Neutrophil (primary cell): ENCODE measurements at regions not wholly inside any gene's neighbourhood (a gene's known extent, or its start where the extent isn't known, plus 50 kb on each side); places are given as distances from the start of the nearest gene placed in this dataset.

ENCODE experiments used
- H3K27ac ChIP-seq: fragments of 200-600 bp; sonication (generic); 2 replicates; pipeline ENCODE4 v1.5.1; 2016; ENCODE audit warnings: mild to moderate bottlenecking, moderate library complexity
- H3K27me3 ChIP-seq: fragments of 200-600 bp; sonication (generic); 2 replicates; pipeline ENCODE4 v1.6.0; 2016; ENCODE audit warnings: mild to moderate bottlenecking
- H3K36me3 ChIP-seq: fragments of 200-600 bp; sonication (generic); 2 replicates; pipeline ENCODE4 v1.5.1; 2017
- H3K4me1 ChIP-seq, 2 experiments: fragments of 200-600 bp in 1 of 2; sonication (generic) in 1 of 2; 1 replicate in 1 of 2; 2 replicates in 1 of 2; pipeline versions ENCODE4 v1.5.1 to v1.6.1; 2013 to 2016; ENCODE audit warnings: low read depth in 1 of 2, low read length in 1 of 2, mild to moderate bottlenecking in 1 of 2, moderate library complexity in 1 of 2; ENCODE audit not compliant: control insufficient read depth in 1 of 2, insufficient read depth in 1 of 2
- H3K4me3 ChIP-seq, 2 experiments: fragments of 200-600 bp in 1 of 2; sonication (generic) in 1 of 2; 1 replicate in 1 of 2; 2 replicates in 1 of 2; pipeline ENCODE4 v1.5.1; 2013 to 2016; ENCODE audit warnings: low read depth in 1 of 2, low read length in 1 of 2, mild to moderate bottlenecking in 1 of 2, moderate library complexity in 1 of 2
- H3K9me3 ChIP-seq: fragments of 200-600 bp; sonication (generic); 2 replicates; pipeline ENCODE4 v1.5.1; 2016
- TF ChIP-seq, protein P1 (sequence below): fragments of 200-600 bp; sonication (generic); IDR thresholded peaks from 2 replicates; pipeline ENCODE4 v1.5.1; 2016; ENCODE audit warnings: antibody characterized with exemption

- TF ChIP-seq, protein P1, sequence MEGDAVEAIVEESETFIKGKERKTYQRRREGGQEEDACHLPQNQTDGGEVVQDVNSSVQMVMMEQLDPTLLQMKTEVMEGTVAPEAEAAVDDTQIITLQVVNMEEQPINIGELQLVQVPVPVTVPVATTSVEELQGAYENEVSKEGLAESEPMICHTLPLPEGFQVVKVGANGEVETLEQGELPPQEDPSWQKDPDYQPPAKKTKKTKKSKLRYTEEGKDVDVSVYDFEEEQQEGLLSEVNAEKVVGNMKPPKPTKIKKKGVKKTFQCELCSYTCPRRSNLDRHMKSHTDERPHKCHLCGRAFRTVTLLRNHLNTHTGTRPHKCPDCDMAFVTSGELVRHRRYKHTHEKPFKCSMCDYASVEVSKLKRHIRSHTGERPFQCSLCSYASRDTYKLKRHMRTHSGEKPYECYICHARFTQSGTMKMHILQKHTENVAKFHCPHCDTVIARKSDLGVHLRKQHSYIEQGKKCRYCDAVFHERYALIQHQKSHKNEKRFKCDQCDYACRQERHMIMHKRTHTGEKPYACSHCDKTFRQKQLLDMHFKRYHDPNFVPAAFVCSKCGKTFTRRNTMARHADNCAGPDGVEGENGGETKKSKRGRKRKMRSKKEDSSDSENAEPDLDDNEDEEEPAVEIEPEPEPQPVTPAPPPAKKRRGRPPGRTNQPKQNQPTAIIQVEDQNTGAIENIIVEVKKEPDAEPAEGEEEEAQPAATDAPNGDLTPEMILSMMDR = no peak
- no peaks in the 10 kb centered on the region for H3K36me3 ChIP-seq
- H3K4me3 ChIP-seq = no peak overlapping the region
- no peaks in the 10 kb centered on the region for H3K9me3 ChIP-seq
- no peak overlapping the region for H3K27ac ChIP-seq
- H3K27me3 ChIP-seq = peaks cover 8% of the 10 kb centered on the region
- no peaks in the 10 kb centered on the region for H3K4me1 ChIP-seq
Measured at GRCh38 chr11:70745451-70745850, 347.1 kb downstream of the CTTN start.

GRCh38 chr11:70745941-70746340 is 347.6 kb downstream of the CTTN start:
- TF ChIP-seq, protein P1 = no peak
- Histone ChIP-seq H3K27me3 (peaks cover 8% of the 10 kb centered on the region), H3K4me1 (no peaks in the 10 kb centered on the region), H3K4me3 (no peak overlapping the region), H3K36me3 (no peaks in the 10 kb centered on the region), H3K27ac (no peak overlapping the region), H3K9me3 (no peaks in the 10 kb centered on the region)

DNA sequence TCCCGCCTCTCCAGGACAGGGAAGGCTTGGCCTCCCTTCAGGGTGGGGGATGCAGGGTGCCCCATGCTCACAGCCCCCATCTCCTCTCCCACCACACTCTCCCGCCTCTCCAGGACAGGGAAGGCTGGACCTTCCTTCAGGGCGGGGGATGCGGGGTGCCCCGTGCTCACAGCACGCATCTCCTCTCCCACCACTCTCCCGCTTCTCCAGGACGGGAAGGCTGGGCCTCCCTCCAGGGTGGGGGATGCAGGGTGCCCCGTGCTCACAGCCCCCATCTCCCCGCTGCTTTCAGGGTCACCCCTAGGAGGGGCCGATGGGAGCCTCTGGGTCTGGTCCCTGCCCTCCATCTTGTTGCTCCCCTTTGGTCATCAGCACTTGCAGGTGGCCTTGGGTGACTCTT is 348.0 kb downstream of the CTTN start:
- Histone ChIP-seq H3K36me3 (no peaks in the 10 kb centered on the region), H3K4me1 (no peaks in the 10 kb centered on the region), H3K27me3 (peaks cover 8% of the 10 kb centered on the region), H3K27ac (no peak overlapping the region), H3K9me3 (no peaks in the 10 kb centered on the region), H3K4me3 (no peak overlapping the region)
- TF ChIP-seq, protein P1 = no peak

- H3K27me3 ChIP-seq = peaks cover 8% of the 10 kb centered on the region
- no peaks in the 10 kb centered on the region for H3K4me1 ChIP-seq
- no peak overlapping the region for H3K27ac ChIP-seq
- no peaks in the 10 kb centered on the region for H3K36me3 ChIP-seq
- no peaks in the 10 kb centered on the region for H3K9me3 ChIP-seq
- no peak overlapping the region for H3K4me3 ChIP-seq
- TF ChIP-seq, protein P1 = no peak
Measured at GRCh38 chr11:70747285-70747684, 349.0 kb downstream of the CTTN start.

DNA sequence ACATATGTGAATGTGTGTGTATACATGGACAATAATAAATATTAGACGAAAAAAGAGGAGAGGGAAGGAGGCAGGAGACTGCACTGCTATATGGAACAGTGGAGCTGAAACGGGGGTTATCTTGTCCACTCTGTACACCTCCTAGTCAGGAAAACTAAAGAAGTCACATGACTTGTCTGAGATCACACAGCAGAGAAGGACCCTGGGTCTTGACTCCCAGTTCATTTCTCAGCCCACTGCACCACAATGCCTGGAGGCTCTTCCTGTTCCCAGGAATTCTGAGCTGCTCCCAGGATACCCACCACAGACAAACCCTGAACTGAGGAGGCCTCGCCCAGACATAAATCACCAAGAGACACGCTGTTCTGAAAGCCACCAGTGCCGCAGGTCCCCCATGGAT is 349.6 kb downstream of the CTTN start:
- no peak overlapping the region for H3K4me3 ChIP-seq
- peaks cover 1% of the 10 kb centered on the region for H3K27me3 ChIP-seq
- no peak overlapping the region for H3K27ac ChIP-seq
- no peaks in the 10 kb centered on the region for H3K36me3 ChIP-seq
- TF ChIP-seq, protein P1 = no peak
- no peaks in the 10 kb centered on the region for H3K4me1 ChIP-seq
- no peaks in the 10 kb centered on the region for H3K9me3 ChIP-seq
